Mesothelial cell of epicardium (in vitro differentiated cells): ENCODE measurements at regions not wholly inside any gene's neighbourhood (a gene's known extent, or its start where the extent isn't known, plus 50 kb on each side); places are given as distances from the start of the nearest gene placed in this dataset.

Experiments
- DNase-seq, 2 experiments: peaks; one replicate each; pipeline ENCODE4 v3.0.0; 2021; ENCODE audit warnings: low spot score in 2 of 2; ENCODE audit not compliant: unreplicated experiment in 2 of 2
- H3K27ac Mint-ChIP-seq: 2 replicates; pipeline ENCODE4 v1.8.0; 2021; ENCODE audit warnings: mixed read lengths
- H3K27me3 Mint-ChIP-seq: 2 replicates; pipeline ENCODE4 v1.8.0; 2021; ENCODE audit warnings: low read depth, mixed read lengths
- H3K36me3 Mint-ChIP-seq: 2 replicates; pipeline ENCODE4 v1.8.0; 2021; ENCODE audit warnings: mixed read lengths
- H3K4me1 Mint-ChIP-seq: 2 replicates; pipeline ENCODE4 v1.8.0; 2021; ENCODE audit warnings: mixed read lengths
- H3K4me3 Mint-ChIP-seq: 2 replicates; pipeline ENCODE4 v1.8.0; 2021; ENCODE audit warnings: mild to moderate bottlenecking, moderate library complexity, mixed read lengths
- H3K9me3 Mint-ChIP-seq: 2 replicates; pipeline ENCODE4 v1.8.0; 2021; ENCODE audit warnings: mixed read lengths
- CTCF ChIP-seq: fragments of 200-600 bp; sonication (generic); IDR thresholded peaks from one replicate; pipeline ENCODE4 v1.5.0; 2021; ENCODE audit warnings: antibody characterized with exemption; ENCODE audit not compliant: unreplicated experiment

GRCh38 chr4:95694411-95694810 is 145.5 kb upstream of the PDHA2 start:
- Mint-ChIP-seq H3K27ac (no peak overlapping the region), H3K4me3 (no peak overlapping the region), H3K9me3 (peaks cover 21% of the 10 kb centered on the region), H3K36me3 (no peaks in the 10 kb centered on the region), H3K27me3 (no peaks in the 10 kb centered on the region), H3K4me1 (no peaks in the 10 kb centered on the region)
- DNase-seq = no peak
- no peak for TF ChIP-seq CTCF

- TF ChIP-seq CTCF = no peak
- Mint-ChIP-seq H3K4me3 (no peak overlapping the region), H3K27ac (no peak overlapping the region), H3K4me1 (no peaks in the 10 kb centered on the region), H3K36me3 (no peaks in the 10 kb centered on the region), H3K9me3 (peaks cover 15% of the 10 kb centered on the region), H3K27me3 (no peaks in the 10 kb centered on the region)
- DNase-seq = no peak
Observed at GRCh38 chr4:95693594-95693993, 144.8 kb upstream of the UNC5C start.

GRCh38 chr4:95676190-95676589 is 127.4 kb upstream of the UNC5C start:
- no peak for TF ChIP-seq CTCF
- peaks cover 44% of the 10 kb centered on the region for H3K4me1 Mint-ChIP-seq

GRCh38 chr4:95675623-95676022 is 126.8 kb upstream of the UNC5C start:
- H3K27ac Mint-ChIP-seq = peak overlapping the region; percentile 89

More at GRCh38 chr4:95676190-95676589, 127.4 kb upstream of the UNC5C start:
- peaks cover 24% of the 10 kb centered on the region for H3K9me3 Mint-ChIP-seq
- H3K4me3 Mint-ChIP-seq = no peak overlapping the region
- DNase-seq = no peak
- peaks cover 6% of the 10 kb centered on the region for H3K36me3 Mint-ChIP-seq
- H3K27ac Mint-ChIP-seq = peak overlapping the region; percentile 89
- H3K27me3 Mint-ChIP-seq = no peaks in the 10 kb centered on the region

GRCh38 chr4:95674521-95674981 is 125.8 kb upstream of the UNC5C start:
- H3K27me3 Mint-ChIP-seq = no peaks in the 10 kb centered on the region
- peak overlapping the region; percentile 89 for H3K27ac Mint-ChIP-seq
- H3K4me3 Mint-ChIP-seq = no peak overlapping the region
- H3K36me3 Mint-ChIP-seq = peaks cover 12% of the 10 kb centered on the region
- DNase-seq = no peak
- H3K9me3 Mint-ChIP-seq = peaks cover 28% of the 10 kb centered on the region
- H3K4me1 Mint-ChIP-seq = peaks cover 44% of the 10 kb centered on the region
- TF ChIP-seq CTCF = no peak

More at GRCh38 chr4:95675623-95676022, 126.8 kb upstream of the UNC5C start:
- Mint-ChIP-seq H3K9me3 (peaks cover 24% of the 10 kb centered on the region), H3K4me3 (no peak overlapping the region), H3K27me3 (no peaks in the 10 kb centered on the region), H3K36me3 (peaks cover 6% of the 10 kb centered on the region), H3K4me1 (peaks cover 44% of the 10 kb centered on the region)
- TF ChIP-seq CTCF = no peak
- DNase-seq = no peak

GRCh38 chr4:95672811-95673210 is 124.0 kb upstream of the UNC5C start:
- no peak for DNase-seq
- no peak for TF ChIP-seq CTCF
- Mint-ChIP-seq H3K4me3 (no peak overlapping the region), H3K4me1 (peaks cover 44% of the 10 kb centered on the region), H3K36me3 (peaks cover 8% of the 10 kb centered on the region), H3K9me3 (peaks cover 16% of the 10 kb centered on the region), H3K27ac (peak overlapping the region; percentile 89), H3K27me3 (no peaks in the 10 kb centered on the region)
